Fibroblast of upper back skin (primary cell): ENCODE measurements at regions not wholly inside any gene's neighbourhood (a gene's known extent, or its start where the extent isn't known, plus 50 kb on each side); places are given as distances from the start of the nearest gene placed in this dataset.

Source experiments
- DNase-seq: peaks from one replicate; pipeline ENCODE4 v3.0.0-alpha.2; 2013

DNA sequence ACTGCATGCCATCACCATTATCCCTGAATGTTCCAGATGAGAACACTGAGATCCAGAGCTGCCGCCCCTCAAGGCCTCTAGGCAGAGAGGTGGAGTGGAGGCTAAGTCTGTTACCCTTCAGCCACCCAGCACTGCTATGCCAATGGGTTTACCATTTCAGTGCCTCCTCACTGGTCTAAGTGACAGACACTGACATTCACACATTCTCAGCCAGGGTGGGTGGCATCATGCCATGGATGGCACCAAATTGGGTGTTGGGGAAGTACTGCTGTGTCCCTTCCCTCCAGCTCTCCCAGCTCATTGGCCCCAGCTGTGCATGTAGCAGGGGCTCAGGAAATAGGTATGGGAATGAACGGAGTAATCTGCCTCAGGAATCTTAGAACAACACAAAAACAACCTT lies 96.8 kb upstream of the PLET1 start:
- no peak for DNase-seq

DNA sequence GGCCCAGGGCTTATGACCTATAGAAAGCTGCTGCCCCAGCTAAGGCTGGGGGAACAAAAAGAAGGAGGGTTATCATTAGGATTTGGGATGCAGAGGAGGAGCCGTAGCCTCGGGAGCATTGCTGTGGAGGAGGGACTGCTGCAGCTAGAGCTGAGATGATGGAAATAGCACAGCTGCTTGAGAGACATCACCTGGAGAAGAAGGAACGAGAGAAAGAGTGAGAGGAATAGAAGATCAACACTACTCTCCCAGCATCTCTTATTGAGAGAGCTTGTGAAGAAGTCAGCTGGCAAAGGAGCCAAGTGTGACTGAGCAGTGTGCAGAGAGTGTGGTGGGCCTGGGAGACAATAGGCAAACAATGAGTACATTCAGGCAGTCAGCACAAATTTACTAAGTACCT lies 100.7 kb upstream of the PLET1 start:
- no peak for DNase-seq

DNA sequence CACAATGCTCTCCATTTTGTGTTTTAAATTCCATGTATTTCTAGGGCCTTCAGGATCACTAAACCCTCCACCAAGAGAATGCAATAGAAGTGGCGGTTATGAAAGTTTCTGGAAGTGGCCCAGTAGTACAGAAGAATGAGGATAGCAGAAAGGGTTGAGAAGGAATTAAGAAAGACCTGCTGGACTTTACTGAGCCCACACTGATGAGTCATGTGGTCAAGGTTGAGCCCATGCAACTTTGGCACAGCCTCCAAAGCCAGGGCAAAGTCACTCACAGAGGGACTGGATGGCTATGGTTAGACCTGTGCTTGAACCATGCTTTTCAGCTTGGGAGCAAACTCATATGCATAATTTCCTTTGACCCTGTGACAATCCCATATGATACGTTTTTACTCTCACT lies 102.9 kb upstream of the PLET1 start:
- DNase-seq: no peak

DNA sequence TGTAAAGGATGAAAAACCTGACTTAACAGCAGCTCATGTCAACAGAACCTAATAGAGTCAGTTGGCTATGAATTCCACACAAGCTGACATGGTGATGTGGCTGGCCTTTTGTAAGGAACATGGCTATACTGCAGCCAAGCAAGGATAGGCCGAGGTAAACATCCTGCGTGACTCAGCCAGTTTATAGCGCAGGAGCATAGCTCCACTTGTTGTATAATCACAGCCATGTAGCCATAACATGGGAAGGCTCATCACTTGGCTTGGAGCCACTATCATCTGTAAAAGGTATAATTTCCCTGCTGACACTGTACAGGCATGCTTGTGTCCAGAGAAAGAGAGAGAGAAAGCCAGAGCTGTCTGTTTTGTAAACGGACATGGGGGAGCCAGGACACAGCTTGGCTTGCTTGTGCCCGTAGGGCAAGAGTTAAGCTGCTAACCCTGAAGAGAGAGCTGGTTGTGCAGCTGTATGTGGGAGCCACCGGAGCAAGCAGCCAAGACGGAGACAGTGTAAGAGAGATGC lies 104.4 kb upstream of the PLET1 start:
- peak; percentile 75 for DNase-seq

DNA sequence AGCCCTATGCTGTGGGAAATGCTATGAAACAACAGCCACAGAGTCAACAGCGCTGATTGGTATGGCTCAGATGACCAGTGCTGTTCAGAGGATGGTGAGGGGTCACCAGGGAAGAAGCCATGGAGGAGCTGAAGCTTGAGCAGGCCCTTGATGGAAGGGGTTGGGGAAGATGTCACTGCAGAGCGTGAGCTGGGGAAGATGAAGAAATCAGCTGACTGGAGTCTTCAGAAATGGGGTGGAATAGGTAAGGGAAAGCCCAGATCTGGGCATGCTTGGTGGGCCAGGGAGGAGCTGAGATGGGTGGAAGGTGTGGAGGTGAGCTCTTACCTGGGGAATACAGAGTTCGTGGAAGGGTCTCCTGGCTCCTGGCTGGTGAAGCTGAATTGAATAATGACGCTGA lies 105.4 kb upstream of the PLET1 start:
- DNase-seq: no peak

DNA sequence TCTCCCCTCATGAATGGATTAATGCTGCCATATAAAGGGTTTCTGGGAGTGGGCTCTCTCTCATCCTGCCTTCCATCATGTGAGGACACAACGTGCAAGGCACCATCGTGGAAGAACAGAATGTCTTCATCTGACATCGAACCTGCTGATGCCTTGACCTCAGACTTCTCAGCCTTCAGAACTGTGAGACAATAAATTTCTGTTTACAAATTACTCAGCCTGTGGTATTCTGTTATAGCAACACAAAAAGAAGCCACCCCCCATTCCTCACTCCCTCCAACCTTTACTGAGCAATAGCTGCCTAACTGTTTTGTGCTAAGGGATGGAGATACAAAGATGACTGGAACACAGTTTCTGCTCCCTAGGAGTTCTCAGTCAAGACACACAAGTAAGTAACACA lies 106.1 kb upstream of the PLET1 start:
- DNase-seq: no peak

DNA sequence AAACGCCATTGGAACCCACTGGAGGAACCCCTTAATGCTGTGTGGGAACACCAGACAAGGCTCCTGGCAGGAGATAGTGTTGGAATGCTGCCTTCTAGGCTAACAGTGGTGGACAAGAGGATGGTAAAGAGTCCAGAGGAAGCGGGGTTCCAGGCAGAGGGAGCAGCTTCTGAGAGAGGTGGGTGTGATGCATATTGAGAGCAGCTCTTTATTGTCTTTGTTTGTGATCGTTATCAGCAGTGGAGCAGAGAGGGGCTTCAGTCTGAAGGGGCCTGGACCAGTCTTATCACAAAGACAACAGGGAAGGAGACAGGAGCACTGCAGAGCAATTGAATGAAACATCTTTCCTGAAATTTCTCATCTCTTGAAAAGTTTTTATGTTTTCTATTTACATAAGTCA lies 106.8 kb upstream of the PLET1 start:
- no peak for DNase-seq

DNA sequence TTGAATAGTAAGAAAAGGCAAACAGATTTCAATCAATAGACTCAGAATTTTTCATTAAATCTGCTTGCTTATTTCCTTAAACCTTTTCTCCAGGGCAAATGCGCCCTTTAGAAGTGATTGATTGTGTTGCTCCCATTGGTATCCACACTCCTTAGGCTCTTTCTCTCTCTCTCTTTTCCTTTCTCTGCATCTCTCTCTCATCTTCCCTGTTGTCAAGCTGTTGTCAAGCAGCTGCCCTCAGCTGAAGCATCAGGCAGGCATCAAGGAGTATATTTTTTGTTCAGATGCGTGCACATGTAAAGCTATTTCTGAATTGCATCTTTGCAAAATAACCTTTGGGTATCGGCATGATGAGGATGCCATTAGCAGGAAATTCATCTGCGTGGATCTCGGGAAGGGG lies 107.2 kb upstream of the PLET1 start:
- no peak for DNase-seq

DNA sequence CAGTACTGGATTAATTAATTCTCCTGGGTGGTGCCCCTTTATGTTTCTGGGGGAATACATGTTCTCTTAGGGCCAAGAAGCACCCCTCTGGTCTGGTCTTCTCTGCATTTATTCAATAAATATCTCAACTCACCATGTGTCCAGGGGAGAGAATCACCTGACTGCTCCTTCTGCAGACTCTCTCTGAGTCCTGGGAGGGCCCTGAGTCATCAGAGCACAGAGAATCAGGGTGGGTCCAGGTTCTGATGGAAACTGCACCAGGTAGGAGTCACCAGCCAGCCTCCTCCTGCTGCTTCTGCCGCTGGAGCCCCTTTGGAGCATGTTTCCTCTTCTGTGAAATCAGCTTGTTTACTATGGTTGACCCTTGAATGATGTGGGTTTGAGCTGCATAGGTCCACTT lies 107.7 kb upstream of the PLET1 start:
- no peak for DNase-seq

DNA sequence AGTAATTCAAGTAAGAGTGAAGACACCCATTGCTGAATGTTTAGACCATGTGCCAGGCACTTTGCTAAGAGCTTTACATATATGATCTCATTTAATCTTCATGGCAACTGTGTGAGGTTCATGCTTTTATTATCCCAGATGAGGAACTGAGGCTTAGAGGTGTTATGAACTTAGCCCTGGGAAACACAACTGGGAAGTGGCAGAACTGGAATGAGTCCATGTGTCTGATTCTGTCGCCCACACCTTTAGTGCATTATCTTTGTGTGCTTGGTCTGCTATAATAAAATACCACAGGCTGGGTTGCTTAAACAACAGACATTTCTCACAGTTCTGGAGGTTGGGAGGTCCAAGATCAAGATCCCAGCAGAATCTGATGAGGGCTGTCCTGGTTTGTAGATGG lies 108.7 kb upstream of the PLET1 start:
- no peak for DNase-seq

DNA sequence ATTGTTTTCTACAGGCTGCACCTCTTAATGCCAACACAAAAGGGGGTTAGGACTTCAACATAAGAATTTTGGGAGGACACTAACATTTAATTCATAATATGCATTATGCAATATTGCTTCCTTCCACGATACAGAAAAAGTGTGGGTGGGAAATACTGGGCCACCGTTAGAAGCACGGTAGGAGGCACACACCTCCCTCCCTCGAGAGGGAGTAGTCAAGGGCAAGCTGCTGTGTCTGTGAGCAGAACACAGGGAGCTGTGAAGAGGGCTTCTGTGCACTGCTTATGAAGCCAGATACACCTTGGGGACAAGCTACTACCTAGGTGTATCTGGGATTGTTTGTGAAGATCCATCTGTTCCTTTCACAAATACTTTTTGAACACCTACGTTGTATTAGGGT lies 109.3 kb upstream of the PLET1 start:
- no peak for DNase-seq

DNA sequence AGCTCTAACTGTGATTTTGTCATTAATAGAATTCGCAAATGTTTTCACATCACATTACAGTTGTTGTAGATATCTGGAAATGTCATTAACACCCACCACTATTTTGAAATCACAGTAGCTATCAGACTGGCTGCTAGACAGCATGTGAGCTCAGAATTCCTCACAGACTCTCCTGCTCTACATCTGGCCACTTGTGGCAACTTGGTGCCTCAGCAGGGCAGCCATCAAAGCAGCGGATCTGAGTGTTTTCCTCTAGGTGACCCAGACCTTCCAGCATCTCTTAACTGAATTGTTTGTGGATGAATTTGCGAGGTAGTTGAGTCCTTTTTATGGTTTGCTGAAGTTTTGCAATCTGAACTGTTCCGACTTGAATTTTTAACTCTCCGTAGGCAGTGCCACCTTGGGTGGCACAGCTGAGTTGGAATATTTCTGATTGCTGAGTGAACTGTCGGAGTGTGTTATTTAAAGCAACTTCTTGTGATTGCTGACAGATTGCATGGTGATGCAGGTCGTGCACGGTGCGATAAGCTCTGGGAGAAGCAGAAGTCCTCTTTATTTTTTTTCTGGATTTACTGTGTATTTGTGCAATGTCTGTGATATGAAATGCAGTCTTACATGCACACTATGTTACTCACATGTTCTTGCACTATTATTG lies 114.0 kb upstream of the PLET1 start:
- DNase-seq: no peak

DNA sequence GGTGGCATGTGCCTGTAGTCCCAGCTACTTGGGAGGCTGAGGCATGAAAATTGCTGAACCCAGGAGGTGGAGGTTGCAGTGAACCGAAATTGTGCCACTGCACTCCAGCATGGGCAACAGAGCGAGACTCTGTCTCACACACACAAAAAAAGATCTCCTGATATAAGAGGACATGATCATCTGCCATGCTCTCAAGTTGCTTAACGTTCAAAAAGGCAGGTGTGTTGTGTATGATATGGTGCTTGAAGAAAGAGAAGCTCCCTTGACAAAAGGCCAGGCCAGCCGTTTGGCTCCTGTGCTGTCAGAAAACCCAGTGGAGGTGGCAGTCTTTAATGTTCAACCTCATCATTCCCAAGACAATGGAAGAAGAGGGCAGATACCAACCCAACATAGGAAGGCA lies 117.3 kb upstream of the PLET1 start:
- DNase-seq: no peak

DNA sequence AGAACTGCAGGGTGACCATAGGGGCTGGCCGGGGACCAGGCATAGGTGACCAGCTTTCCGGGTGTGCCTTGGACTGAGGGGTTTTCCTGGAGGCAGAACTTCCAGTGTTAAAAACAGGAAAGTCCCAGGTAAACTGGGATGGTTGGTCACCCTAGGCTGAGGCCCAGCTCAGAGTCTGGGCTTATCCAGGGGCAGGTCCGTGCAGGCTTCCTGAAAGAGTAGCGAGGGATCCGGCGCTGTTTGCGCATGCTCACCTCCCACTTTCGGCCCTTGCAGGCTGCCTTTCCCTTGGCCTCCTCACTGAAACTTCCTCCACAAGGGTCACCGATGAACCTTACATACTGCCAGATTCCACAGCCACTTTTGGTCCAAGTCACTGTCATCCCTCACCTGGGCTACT lies 119.8 kb upstream of the PLET1 start:
- DNase-seq: no peak

DNA sequence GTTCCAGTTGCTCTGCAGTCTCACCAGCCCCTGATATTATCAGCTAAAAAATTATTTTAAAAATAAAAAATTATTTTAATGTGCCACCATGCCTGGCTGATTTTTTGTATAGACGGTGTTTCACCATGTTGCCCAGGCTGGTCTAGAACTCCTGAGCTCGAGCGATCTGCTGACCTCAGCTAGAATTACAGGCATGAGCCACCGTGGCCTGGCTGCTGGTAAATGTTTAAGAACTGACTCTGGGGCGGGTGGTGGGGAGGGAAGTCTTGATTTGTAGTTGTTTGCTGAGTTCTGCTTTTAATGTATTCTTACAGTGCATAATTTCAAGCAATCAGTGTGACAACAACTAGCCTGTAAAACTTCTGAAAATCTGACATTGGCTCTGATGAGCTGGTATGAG lies 120.9 kb upstream of the PLET1 start:
- DNase-seq: no peak

DNA sequence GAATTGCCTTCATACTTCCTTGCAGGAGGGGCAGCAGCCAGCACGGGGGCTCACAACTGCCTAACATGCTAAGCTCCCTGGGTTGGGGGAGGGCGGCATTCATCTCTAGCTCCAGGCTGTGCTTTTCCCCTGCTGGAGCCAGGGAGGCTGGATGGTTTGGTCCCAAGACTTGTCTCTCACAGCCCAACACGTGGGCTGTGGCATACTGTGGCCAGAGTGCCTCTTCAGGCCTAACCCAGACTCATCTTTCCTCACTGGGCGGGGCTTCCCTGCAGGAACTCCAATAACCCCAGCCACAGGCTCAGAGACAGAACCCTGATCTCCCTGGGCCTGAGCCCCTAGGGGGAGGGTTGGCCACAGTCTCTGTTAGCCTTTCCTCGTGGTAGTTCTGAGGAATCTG lies 121.9 kb upstream of the PLET1 start:
- DNase-seq: no peak

DNA sequence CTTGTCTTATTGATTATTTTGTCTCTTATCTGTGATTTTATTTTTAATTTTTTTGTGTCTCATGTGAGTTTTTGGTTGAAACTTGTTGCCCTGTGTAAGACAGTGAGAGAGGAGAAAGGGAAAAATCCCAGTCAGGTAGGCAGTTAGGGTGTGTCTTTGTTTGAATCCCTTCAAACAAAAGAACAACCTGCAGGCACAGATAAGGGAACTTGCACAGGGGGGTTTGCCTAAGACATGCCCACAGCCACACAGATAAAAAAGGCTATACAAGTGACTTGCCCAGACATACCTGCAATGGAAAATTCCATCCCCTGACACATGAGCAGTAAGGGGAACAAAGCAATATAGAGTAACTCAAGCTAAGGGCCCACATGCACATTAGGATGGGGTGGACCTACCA lies 127.8 kb upstream of the PLET1 start:
- DNase-seq: no peak

DNA sequence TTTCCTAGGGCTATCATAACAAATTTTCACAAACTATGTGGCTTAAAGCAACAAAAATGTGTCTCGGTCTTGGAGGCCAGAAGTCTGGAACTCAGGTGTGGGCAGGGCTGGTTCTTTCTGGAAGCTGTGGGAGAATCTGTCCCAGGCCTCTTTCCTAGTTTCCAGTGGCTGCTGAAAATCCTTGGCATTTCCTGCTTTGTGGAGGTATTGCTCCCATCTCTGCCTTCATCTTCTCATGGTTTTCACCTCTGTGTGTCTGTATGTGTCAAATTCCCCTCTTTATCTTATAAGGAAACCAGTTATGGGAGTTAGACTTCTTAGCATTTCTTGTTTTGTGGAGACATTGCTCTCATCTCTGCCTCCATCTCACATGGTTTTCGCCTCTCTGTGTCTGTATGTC lies 130.4 kb upstream of the PLET1 start:
- no peak for DNase-seq

DNA sequence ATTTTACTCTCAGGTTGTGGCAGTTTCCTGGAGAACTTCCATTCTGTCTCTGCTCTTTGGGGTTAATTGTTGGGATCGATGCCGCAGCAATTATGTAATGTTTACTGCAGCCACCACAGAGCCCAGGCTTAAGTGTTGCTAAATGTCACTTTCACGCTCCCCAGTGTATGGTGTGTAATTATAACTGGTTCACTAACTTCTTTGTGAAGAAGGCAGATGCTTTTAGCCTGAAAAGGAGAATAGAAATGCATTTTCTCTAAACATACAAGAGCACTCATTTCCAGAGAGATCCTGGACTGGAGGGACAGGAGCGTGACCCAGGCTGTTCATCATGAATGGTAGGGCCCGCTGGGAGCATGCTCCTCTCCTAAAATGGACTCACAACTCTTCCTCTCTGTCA lies 132.2 kb upstream of the PLET1 start:
- no peak for DNase-seq

DNA sequence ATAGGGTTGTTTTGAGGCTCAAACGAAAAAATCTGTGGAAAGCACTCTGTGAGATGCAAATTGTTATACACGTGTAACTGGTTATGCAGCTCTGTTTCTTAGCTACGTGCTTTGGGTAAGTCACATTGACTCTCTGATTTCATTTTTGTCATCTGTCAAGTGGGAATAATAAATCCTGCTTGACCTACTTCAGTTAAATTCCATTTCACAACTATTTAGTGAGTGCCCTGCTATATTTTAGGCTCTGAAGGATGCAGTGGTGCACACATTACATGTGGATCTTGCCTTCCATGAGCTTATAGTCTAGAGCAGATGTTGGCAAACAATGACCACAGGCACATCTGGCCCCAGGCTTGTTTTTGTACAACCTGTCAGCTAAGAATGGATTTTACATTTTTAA lies 133.6 kb upstream of the PLET1 start:
- DNase-seq: no peak

DNA sequence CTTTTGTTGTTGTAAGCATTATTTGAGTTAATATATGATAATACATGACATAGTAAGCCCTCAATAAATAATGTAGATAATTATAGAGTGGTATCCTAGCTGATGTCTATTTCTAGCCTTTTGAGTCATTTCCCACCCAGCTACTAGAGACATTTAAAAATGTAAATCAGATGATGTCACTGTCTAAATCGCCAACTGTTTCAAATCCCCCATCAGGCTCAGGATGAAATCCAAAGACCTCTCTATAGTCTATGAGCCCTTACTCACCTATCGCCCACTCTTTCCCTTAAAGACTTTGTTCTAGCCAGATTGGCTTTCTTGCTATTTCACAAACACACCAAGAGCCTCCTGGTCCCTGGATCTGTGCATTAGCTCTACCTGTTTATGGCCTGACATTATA lies 135.4 kb upstream of the PLET1 start:
- peak; percentile 3 for DNase-seq

DNA sequence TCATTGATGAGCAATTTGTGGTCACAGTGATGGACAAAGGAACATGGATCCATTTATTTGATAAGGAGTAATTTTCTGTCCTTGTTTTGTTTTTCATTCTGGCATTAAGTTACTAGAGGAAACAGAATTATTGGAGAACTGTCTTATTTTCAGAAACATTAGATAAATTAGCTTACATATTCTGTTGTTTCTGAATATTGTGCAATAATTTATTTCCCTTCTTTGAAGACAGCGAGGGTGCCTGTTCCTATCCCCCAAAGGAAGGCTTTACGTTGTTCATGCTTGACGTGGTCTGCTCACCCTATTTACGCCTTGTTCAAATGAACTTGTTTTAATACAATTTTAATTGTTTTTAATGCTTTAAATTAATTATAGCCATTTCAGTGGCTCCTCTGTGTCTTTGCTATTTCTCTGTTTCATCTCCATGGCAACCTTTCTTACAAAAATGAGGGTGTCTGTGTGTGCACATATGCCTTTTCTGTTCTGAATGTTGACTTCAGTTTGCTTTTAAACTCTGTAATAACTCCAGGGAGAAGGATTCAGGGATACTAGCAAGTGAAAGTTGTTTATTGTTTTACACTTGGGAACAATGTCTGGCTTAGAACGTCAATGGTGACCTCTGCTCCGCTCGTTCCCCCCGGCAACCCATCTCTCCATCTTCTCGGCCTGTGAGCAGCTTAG lies 138.3 kb upstream of the PLET1 start:
- DNase-seq: no peak

DNA sequence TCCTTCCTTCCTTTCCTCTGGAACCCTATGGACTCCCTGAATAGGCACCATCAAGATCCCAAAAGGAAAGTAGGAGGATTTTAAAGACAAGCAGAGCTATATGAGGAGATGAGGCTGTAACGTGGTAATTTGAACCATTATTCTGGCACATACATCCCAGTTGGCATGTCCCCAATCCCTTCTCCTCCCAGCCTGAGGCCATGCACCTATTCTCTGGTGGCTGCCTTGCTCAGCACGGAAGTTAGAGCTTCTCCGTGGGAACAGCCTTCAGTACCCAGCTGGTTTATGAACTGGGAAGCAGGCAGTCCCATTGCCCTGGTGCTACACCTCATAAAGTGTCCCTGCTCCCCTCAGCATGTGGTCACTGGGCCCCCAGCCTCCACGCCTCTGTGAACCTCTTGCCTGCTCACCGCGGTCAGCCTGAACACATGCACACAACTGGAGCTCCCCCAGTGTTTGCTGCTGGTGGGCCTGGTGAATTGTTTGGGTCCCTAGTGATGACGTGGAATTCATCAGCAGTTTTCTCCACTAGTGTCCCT lies 139.9 kb upstream of the PLET1 start:
- no peak for DNase-seq

DNA sequence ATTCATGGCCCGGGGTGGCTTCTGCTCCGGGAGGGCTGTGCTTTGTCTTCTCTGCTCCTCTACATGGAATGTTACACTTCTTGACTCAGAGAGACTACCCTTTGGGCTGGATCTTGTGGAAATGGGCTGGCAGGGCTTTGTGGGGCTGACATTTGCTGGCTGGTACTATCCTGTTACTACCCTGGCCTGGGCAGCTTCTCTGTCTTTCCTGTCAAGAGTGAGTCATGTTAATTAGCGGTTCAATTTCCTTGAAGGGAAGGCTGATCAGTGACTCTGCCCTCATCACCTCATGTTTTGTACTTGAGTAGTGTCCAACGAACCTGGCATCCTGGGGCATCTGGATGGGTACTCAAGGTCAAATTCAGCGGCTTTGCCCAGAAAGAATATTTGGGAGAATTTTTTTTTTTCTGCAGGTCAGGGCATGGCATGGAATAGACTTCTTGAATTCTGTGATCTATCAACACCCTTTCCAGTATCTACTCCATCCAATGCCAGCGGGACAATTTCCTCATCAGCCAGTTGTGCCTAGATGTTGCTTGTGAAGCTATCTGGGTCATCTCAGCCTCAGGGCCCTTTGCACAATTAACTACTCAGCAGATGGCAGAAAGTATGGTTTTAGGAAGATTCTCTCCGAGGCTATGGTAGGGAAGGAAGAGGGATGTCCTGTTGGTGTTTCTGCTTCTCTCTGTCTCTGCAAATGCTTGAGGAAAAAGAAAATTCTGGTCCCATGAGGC lies 140.5 kb upstream of the PLET1 start:
- DNase-seq: no peak
